Nephron (organoid): ENCODE measurements at regions not wholly inside any gene's neighbourhood (a gene's known extent, or its start where the extent isn't known, plus 50 kb on each side); places are given as distances from the start of the nearest gene placed in this dataset.
A peak's percentile ranks its signal among the peaks of the same experiment; 100 is the strongest.

Source experiments
- H3K27ac Mint-ChIP-seq, 3 experiments: 2 replicates each; pipeline ENCODE4 v1.8.0; 2020; ENCODE audit warnings: mixed read lengths in 3 of 3, mild to moderate bottlenecking in 2 of 3, moderate library complexity in 1 of 3
- H3K27me3 Mint-ChIP-seq: 2 replicates; pipeline ENCODE4 v1.8.0; 2021; ENCODE audit warnings: low read depth, mild to moderate bottlenecking, moderate library complexity, mixed read lengths
- H3K36me3 Mint-ChIP-seq: 2 replicates; pipeline ENCODE4 v1.8.0; 2020; ENCODE audit warnings: low read depth, mixed read lengths
- H3K4me1 Mint-ChIP-seq: 2 replicates; pipeline ENCODE4 v1.8.0; 2020; ENCODE audit warnings: mixed read lengths
- H3K4me3 Mint-ChIP-seq, 3 experiments: 2 replicates each; pipeline ENCODE4 v1.8.0; 2020; ENCODE audit warnings: mild to moderate bottlenecking in 3 of 3, mixed read lengths in 3 of 3, moderate library complexity in 2 of 3
- H3K9me3 Mint-ChIP-seq: 2 replicates; pipeline ENCODE4 v1.8.0; 2020; ENCODE audit warnings: mixed read lengths
- TF ChIP-seq, protein P1 (sequence below), 3 experiments: fragments of 200-600 bp; sonication (generic); IDR thresholded peaks; one replicate each; pipeline ENCODE4 v1.5.0; 2021; ENCODE audit warnings: antibody characterized with exemption in 3 of 3; ENCODE audit not compliant: unreplicated experiment in 3 of 3

DNA sequence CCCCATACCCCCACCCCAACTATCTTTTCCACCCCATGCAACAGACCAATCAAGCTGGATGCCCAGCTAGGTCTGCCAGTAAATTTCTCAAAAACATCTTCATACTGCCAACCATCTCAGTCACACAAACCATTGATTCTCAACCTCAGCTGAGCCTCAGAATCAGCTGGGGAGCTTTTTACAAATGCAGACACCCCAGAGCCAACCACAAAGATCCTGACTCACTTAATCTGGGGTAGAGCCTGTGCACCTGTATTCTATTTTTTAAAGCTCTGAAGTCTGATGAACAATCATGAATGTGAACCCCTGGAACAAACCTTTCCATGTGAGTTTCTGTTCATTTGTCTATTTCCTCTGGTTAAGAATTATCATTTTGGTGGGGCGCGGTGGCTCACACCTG is 66.0 kb downstream of the ZNF281 start:
- TF ChIP-seq, protein P1, sequence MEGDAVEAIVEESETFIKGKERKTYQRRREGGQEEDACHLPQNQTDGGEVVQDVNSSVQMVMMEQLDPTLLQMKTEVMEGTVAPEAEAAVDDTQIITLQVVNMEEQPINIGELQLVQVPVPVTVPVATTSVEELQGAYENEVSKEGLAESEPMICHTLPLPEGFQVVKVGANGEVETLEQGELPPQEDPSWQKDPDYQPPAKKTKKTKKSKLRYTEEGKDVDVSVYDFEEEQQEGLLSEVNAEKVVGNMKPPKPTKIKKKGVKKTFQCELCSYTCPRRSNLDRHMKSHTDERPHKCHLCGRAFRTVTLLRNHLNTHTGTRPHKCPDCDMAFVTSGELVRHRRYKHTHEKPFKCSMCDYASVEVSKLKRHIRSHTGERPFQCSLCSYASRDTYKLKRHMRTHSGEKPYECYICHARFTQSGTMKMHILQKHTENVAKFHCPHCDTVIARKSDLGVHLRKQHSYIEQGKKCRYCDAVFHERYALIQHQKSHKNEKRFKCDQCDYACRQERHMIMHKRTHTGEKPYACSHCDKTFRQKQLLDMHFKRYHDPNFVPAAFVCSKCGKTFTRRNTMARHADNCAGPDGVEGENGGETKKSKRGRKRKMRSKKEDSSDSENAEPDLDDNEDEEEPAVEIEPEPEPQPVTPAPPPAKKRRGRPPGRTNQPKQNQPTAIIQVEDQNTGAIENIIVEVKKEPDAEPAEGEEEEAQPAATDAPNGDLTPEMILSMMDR (IDR thresholded peaks at IDR 0.05; ENCODE audit: unreplicated experiment in 3 of 3): no peak
- H3K4me1 Mint-ChIP-seq: no peaks in the 10 kb centered on the region
- no peak overlapping the region for H3K4me3 Mint-ChIP-seq
- no peak overlapping the region for H3K27ac Mint-ChIP-seq
- no peaks in the 10 kb centered on the region for H3K9me3 Mint-ChIP-seq
- H3K36me3 Mint-ChIP-seq: no peaks in the 10 kb centered on the region
- H3K27me3 Mint-ChIP-seq: no peaks in the 10 kb centered on the region

DNA sequence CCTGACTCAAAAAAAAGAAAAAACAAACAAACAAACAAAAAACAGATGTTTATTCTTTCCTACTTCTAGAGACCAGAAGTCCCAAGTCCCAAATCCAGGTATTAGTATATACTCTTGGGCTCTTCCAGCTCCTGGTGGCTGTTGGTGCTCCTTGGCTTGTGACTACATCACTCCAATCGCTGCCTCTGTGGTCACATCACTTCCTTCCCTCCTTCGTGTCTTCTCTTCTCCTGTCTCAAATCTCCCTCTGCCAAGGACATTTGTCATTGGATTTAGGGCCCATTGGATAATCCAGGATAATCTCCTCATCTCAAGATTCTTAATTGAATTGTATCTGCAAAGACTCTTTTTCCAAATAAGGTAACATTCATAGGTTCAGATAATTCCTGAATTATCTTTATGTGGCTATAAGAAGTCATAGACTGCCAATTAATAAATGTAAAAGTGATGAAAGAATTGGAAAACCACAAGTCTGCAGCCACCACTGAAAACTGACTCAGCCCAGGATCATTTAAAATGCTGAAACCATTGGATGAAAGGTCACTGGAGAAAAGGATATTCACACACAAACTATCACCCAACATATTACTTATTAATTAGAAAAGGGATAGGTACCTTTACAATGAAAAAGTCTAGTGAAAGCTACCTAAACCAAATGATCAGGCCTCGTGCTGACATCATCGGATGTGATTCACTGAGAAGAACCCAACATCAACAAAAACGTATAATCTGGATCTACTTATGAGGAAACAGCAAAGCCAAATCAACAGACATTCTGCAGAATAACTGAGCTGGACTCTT is 67.1 kb downstream of the ZNF281 start:
- Mint-ChIP-seq H3K27me3 (no peaks in the 10 kb centered on the region), H3K36me3 (no peaks in the 10 kb centered on the region), H3K4me3 (no peak overlapping the region), H3K4me1 (no peaks in the 10 kb centered on the region), H3K27ac (no peak overlapping the region), H3K9me3 (no peaks in the 10 kb centered on the region)
- TF ChIP-seq, protein P1 (IDR thresholded peaks at IDR 0.05; ENCODE audit: unreplicated experiment in 3 of 3): no peak

DNA sequence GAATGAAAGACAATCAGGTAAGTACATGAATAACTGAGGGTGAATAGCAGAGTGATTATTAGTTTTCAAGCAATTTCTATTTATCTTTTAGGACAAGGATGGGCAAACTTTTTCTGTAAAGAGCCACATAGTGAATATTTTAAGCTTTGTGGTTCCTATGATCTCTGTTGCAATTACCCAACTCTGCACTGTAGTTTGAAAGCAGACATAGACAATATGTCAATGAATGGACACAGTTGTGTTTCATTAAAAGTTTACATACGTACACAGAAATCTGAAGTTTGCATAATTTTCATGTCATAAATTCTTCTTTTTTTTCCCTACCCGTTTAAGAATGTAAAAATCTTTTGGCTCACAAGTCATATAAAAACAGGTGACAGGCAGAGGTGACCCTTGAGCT is 71.4 kb downstream of the ZNF281 start:
- no peak overlapping the region for H3K27ac Mint-ChIP-seq
- H3K27me3 Mint-ChIP-seq: no peaks in the 10 kb centered on the region
- no peaks in the 10 kb centered on the region for H3K36me3 Mint-ChIP-seq
- no peaks in the 10 kb centered on the region for H3K4me1 Mint-ChIP-seq
- no peaks in the 10 kb centered on the region for H3K9me3 Mint-ChIP-seq
- TF ChIP-seq, protein P1 (IDR thresholded peaks at IDR 0.05; ENCODE audit: unreplicated experiment in 3 of 3): no peak
- H3K4me3 Mint-ChIP-seq: no peak overlapping the region

DNA sequence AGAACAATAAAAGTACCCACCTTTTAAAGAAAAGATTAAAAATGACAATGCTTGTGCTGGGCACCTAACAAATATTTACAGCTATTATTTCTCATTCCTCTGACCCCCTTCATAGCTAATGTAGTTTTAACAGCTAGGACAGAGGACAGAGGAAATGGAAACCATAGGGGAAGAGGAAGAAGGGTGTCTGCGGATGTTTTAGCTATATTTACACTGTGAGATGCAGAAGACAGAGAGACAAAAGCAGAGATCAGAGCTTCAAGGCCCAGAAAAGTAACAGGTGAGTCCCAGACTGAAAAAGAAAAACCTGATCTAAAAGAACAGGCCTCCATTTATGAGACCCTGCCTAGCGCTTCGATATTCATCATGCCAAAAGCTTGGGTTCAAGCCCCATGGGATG is 72.0 kb downstream of the ZNF281 start:
- H3K36me3 Mint-ChIP-seq: no peaks in the 10 kb centered on the region
- H3K4me1 Mint-ChIP-seq: no peaks in the 10 kb centered on the region
- TF ChIP-seq, protein P1 (IDR thresholded peaks at IDR 0.05; ENCODE audit: unreplicated experiment in 3 of 3): no peak
- no peaks in the 10 kb centered on the region for H3K9me3 Mint-ChIP-seq
- H3K4me3 Mint-ChIP-seq: no peak overlapping the region
- H3K27ac Mint-ChIP-seq: no peak overlapping the region
- H3K27me3 Mint-ChIP-seq: peaks cover 2% of the 10 kb centered on the region

DNA sequence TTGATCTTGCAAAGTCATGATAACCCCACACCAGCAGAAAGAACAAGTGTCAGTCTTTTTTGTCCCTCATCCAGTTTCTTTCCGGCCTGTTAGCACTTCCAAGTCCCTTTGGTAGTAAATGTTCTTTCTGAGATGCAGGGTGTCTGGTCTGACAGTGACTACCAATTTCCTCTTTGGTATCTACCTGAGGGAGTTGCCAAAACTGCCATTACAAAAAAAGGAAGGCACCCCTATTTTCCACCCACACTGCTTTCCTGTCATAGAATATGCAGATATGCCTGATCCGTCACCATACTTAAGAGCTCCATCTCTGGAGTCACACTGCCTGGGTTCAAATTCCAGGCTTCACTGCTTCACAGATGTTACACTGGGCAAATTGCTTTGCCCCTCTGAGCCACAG is 72.4 kb downstream of the ZNF281 start:
- H3K4me1 Mint-ChIP-seq: no peaks in the 10 kb centered on the region
- H3K36me3 Mint-ChIP-seq: no peaks in the 10 kb centered on the region
- H3K27me3 Mint-ChIP-seq: peaks cover 3% of the 10 kb centered on the region
- no peaks in the 10 kb centered on the region for H3K9me3 Mint-ChIP-seq
- TF ChIP-seq, protein P1 (IDR thresholded peaks at IDR 0.05; ENCODE audit: unreplicated experiment in 3 of 3): no peak
- no peak overlapping the region for H3K4me3 Mint-ChIP-seq
- peak overlapping the region in 1 of 3 experiments; percentile 74 for H3K27ac Mint-ChIP-seq

DNA sequence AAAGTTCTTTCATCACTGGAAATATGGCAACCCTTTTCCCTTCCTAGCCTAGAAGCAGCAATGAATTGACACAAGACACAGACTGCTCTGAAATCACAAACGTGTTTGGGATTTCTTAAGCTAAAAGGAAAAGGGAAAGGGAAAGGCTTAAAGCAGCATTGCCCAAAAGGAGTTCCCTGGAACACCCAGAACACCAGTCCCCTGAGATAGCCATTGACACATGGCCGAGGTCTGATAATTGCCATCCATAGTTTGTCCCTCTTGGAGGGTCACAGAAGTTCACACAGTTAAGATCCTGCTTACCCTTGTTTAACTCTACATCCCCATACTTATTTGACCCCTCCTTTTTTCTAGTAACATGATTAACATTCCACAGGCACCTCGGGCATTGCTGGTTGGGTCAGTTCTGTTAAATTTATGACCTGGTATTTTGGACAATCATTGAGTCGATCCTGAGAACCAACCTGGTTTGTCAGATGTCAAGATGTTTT is 72.9 kb downstream of the ZNF281 start:
- H3K4me3 Mint-ChIP-seq: no peak overlapping the region
- H3K9me3 Mint-ChIP-seq: no peaks in the 10 kb centered on the region
- TF ChIP-seq, protein P1 (IDR thresholded peaks at IDR 0.05; ENCODE audit: unreplicated experiment in 3 of 3): no peak
- no peaks in the 10 kb centered on the region for H3K4me1 Mint-ChIP-seq
- peaks cover 3% of the 10 kb centered on the region for H3K27me3 Mint-ChIP-seq
- H3K36me3 Mint-ChIP-seq: no peaks in the 10 kb centered on the region
- peak overlapping the region in 1 of 3 experiments; percentile 74 for H3K27ac Mint-ChIP-seq
